IMR-90 (cell line): ENCODE measurements at regions not wholly inside any gene's neighbourhood (a gene's known extent, or its start where the extent isn't known, plus 50 kb on each side); places are given as distances from the start of the nearest gene placed in this dataset.
"Not testable (repeated sequence)": the region's sequence is repeated elsewhere in the genome, so short reads cannot be mapped to it uniquely, and the experiment has no call there.

Experiments used
- ATAC-seq: fragments of 200-7000 bp; cut with Tn5 transposase; 2 replicates; pipeline ENCODE4 v1.9.1; 2020; ENCODE audit warnings: low read depth, mild to moderate bottlenecking, moderate library complexity
- BruUV-seq: library from RNA; stranded (reverse); fragments of 400-500 nt; replicated peaks from 2 replicates; lab custom pipeline; 2021; lab: Mats Ljungman, UMichigan
- CTCF ChIA-PET: fragments of 300-600 bp; formaldehyde crosslinking; extraction: SDS; loops from one replicate; lab custom pipeline; 2021; ENCODE audit warnings: antibody characterized with exemption; lab: Yijun Ruan, JAX
- POLR2A ChIA-PET: fragments of 300-600 bp; sonication (Branson Sonifier 250); formaldehyde crosslinking; loops from one replicate; lab custom pipeline; 2022; ENCODE audit warnings: antibody characterized with exemption; ENCODE audit not compliant: unreplicated experiment; lab: Charles Lee
- DNase-seq: peaks from one replicate; pipeline ENCODE4 v3.0.0; 2013
- H2AFZ ChIP-seq: replicated peaks from 2 replicates; pipeline ENCODE3; 2013; ENCODE audit warnings: low read length, mild to moderate bottlenecking; ENCODE audit not compliant: poor library complexity
- H2AK5ac ChIP-seq: 2 replicates; pipeline ENCODE4 v1.6.1; 2013; ENCODE audit warnings: low read depth, low read length, inconsistent platforms
- H2AK9ac ChIP-seq: replicated peaks from 2 replicates; pipeline ENCODE3; 2013; ENCODE audit warnings: mild to moderate bottlenecking, low read depth, low read length, moderate library complexity; ENCODE audit not compliant: poor library complexity
- H2BK120ac ChIP-seq: 2 replicates; pipeline ENCODE4 v1.6.1; 2013; ENCODE audit warnings: low read depth, low read length, inconsistent platforms
- H2BK15ac ChIP-seq: 3 replicates; pipeline ENCODE4 v1.6.1; 2013; ENCODE audit warnings: low read depth, low read length, inconsistent platforms
- H2BK20ac ChIP-seq: 2 replicates; pipeline ENCODE4 v1.6.1; 2013; ENCODE audit warnings: low read depth, mild to moderate bottlenecking, inconsistent platforms, low read length, moderate library complexity
- H2BK5ac ChIP-seq: 2 replicates; pipeline ENCODE4 v1.6.1; 2013; ENCODE audit warnings: mild to moderate bottlenecking, low read depth, low read length, inconsistent platforms; ENCODE audit not compliant: poor library complexity, severe bottlenecking
- H3K14ac ChIP-seq: replicated peaks from 2 replicates; pipeline ENCODE4 v1.6.1; 2013; ENCODE audit warnings: low read depth, low read length, inconsistent platforms
- H3K18ac ChIP-seq: 2 replicates; pipeline ENCODE4 v1.6.1; 2013; ENCODE audit warnings: low read depth, low read length, control low read depth
- H3K23ac ChIP-seq: 2 replicates; pipeline ENCODE4 v1.6.1; 2013; ENCODE audit warnings: low read depth, low read length, inconsistent platforms
- H3K27ac ChIP-seq: 2 replicates; pipeline ENCODE4 v1.5.1; 2013; ENCODE audit warnings: mild to moderate bottlenecking, control low read depth, low read length; ENCODE audit not compliant: insufficient read depth
- H3K27me3 ChIP-seq: 2 replicates; pipeline ENCODE4 v1.6.1; 2013; ENCODE audit warnings: low read length; ENCODE audit not compliant: control insufficient read depth, insufficient read depth
- H3K36me3 ChIP-seq: 2 replicates; pipeline ENCODE4 v1.6.1; 2013; ENCODE audit warnings: low read length, mixed read lengths; ENCODE audit not compliant: control insufficient read depth, insufficient read depth
- H3K4ac ChIP-seq: 2 replicates; pipeline ENCODE4 v1.6.1; 2013; ENCODE audit warnings: low read depth, low read length, inconsistent platforms
- H3K4me1 ChIP-seq: 2 replicates; pipeline ENCODE4 v1.6.1; 2013; ENCODE audit warnings: low read length, mixed read lengths; ENCODE audit not compliant: control insufficient read depth, insufficient read depth
- H3K4me2 ChIP-seq: 2 replicates; pipeline ENCODE4 v1.6.1; 2013; ENCODE audit warnings: low read depth, mild to moderate bottlenecking, control low read depth, low read length, moderate library complexity
- H3K4me3 ChIP-seq: 2 replicates; pipeline ENCODE4 v1.5.1; 2013; ENCODE audit warnings: low read depth, mild to moderate bottlenecking, control low read depth, low read length, moderate library complexity; ENCODE audit not compliant: insufficient read depth
- H3K56ac ChIP-seq: 2 replicates; pipeline ENCODE4 v1.6.1; 2013; ENCODE audit warnings: low read length, inconsistent platforms; ENCODE audit not compliant: insufficient read depth; ENCODE audit errors: extremely low read depth
- H3K79me1 ChIP-seq, 2 experiments: 2 replicates each; pipeline ENCODE4 v1.6.1; 2013; ENCODE audit warnings: low read length in 2 of 2, inconsistent platforms in 1 of 2, low read depth in 1 of 2
- H3K9ac ChIP-seq: 2 replicates; pipeline ENCODE4 v1.6.1; 2013; ENCODE audit warnings: low read depth, low read length, control low read depth
- H3K9me1 ChIP-seq: 2 replicates; pipeline ENCODE4 v1.6.1; 2013; ENCODE audit warnings: low read length, inconsistent platforms; ENCODE audit not compliant: insufficient read depth
- H3K9me3 ChIP-seq: 2 replicates; pipeline ENCODE4 v1.6.1; 2013; ENCODE audit warnings: low read length; ENCODE audit not compliant: control insufficient read depth, insufficient read depth
- H4K20me1 ChIP-seq: 2 replicates; pipeline ENCODE4 v1.6.1; 2013; ENCODE audit warnings: low read length, inconsistent platforms; ENCODE audit not compliant: insufficient read depth
- H4K5ac ChIP-seq: 2 replicates; pipeline ENCODE4 v1.6.1; 2013; ENCODE audit warnings: mild to moderate bottlenecking, low read depth, low read length, control low read depth
- H4K8ac ChIP-seq, 2 experiments: 2 replicates each; pipeline ENCODE4 v1.6.1; 2013; ENCODE audit warnings: low read depth in 2 of 2, low read length in 2 of 2, control low read depth in 1 of 2, inconsistent platforms in 1 of 2
- H4K91ac ChIP-seq: 2 replicates; pipeline ENCODE4 v1.6.1; 2013; ENCODE audit warnings: low read depth, low read length, inconsistent platforms; ENCODE audit not compliant: insufficient read depth
- WGBS, 2 experiments: methylation state at CpG; one replicate each; pipeline versions ENCODE4 v1.1.5 to v1.1.7; 2013; ENCODE audit warnings: missing lambda C conversion rate in 2 of 2; ENCODE audit not compliant: insufficient read length in 1 of 2; ENCODE audit errors: extremely low coverage in 2 of 2; 5-methylcytosine and 5-hydroxymethylcytosine counted together
- dilution Hi-C: fragments of 300-500 bp; cut with HindIII; formaldehyde crosslinking; loops from one replicate; pipeline ENCODE4 v1.14.3; 2018; ENCODE audit warnings: low sequenced_read_pairs; ENCODE audit not compliant: unreplicated experiment
- in situ Hi-C: fragments of 300-500 bp; cut with MboI; formaldehyde crosslinking; loops from 3 replicates; pipeline ENCODE4 v1.14.3; 2019; ENCODE audit warnings: low sequenced_read_pairs, inconsistent platforms, mixed read lengths
- intact Hi-C: fragments of 100-400 bp; cut with micrococcal nuclease; formaldehyde crosslinking; loops from 2 replicates; pipeline ENCODE4 v1.10.0; 2022

GRCh38 chr4:141332359-141333181, 111.9 kb downstream of the ZNF330 start:
- H3K27me3 ChIP-seq, H3K14ac ChIP-seq, POLR2A ChIA-PET, dilution Hi-C loops, H3K9me1 ChIP-seq, ATAC-seq, H3K4ac ChIP-seq, H3K9me3 ChIP-seq, H2BK120ac ChIP-seq, H3K4me2 ChIP-seq, H2BK15ac ChIP-seq, H2AFZ ChIP-seq, DNase-seq, BruUV-seq, H2BK20ac ChIP-seq, H3K23ac ChIP-seq, CTCF ChIA-PET, H3K36me3 ChIP-seq, H2AK9ac ChIP-seq, H4K91ac ChIP-seq, H2BK5ac ChIP-seq, H3K56ac ChIP-seq, H3K9ac ChIP-seq, H3K4me3 ChIP-seq, H3K18ac ChIP-seq, H3K79me1 ChIP-seq, H4K20me1 ChIP-seq: not testable (repeated sequence)
- in situ Hi-C loops = loop anchor here (25.0 kb wide), 2 partner anchors 780 to 1505 kb away; partner anchors contain the start of gene INPP4B
- peaks cover 16% of the 10 kb centered on the region for H3K4me1 ChIP-seq
- peak overlapping the region; percentile 85 for H4K5ac ChIP-seq
- intact Hi-C loops = loop anchor here (5.0 kb wide), 1 partner anchor 110 kb away; the partner anchor contains the start of gene ZNF330
- WGBS, 2 experiments = 100% methylated on average over 2 of the region's 33 CpGs; no CpG with 5 or more reads in 1 of the 2 experiments
- H2AK5ac ChIP-seq = 0 out of 2 replicates have a peak overlapping the region, but pooled peaks have one; percentile 31
- H3K27ac ChIP-seq = peak overlapping the region; percentile 56
- 0 out of 4 replicates have a peak overlapping the region, but pooled peaks of 1 of the 2 experiments have one; percentile 20 for H4K8ac ChIP-seq
